GM23338 (cell line): ENCODE measurements at regions not wholly inside any gene's neighbourhood (a gene's known extent, or its start where the extent isn't known, plus 50 kb on each side); places are given as distances from the start of the nearest gene placed in this dataset.

ENCODE experiments used
- CREB1 ChIP-seq: fragments of 250-450 bp; sonication (Bioruptor Pico); IDR thresholded peaks from 2 replicates; pipeline ENCODE4 v1.5.0; 2020; ENCODE audit warnings: low read depth, mild to moderate bottlenecking, moderate library complexity
- CTCF ChIP-seq, 2 experiments: fragments of 200-600 bp in 1 of 2; sonication (generic) in 1 of 2; conservative IDR thresholded peaks; 2 replicates each; pipeline versions ENCODE4 v1.5.1 to v1.6.1; 2016 to 2017; ENCODE audit warnings: antibody characterized with exemption in 2 of 2, low read depth in 2 of 2, mild to moderate bottlenecking in 2 of 2, moderate library complexity in 1 of 2
- ETS1 ChIP-seq: IDR thresholded peaks from 2 replicates; pipeline ENCODE4 v1.6.1; 2016; ENCODE audit warnings: antibody characterized with exemption
- EZH2 ChIP-seq: fragments of 200-600 bp; sonication (generic); IDR thresholded peaks from one replicate; pipeline ENCODE4 v1.8.0; 2017; ENCODE audit warnings: antibody characterized with exemption, mild to moderate bottlenecking, low read depth; ENCODE audit not compliant: unreplicated experiment
- EZH2phosphoT487 ChIP-seq: fragments of 200-600 bp; sonication (generic); IDR thresholded peaks from one replicate; pipeline ENCODE4 v1.8.1; 2018; ENCODE audit warnings: antibody characterized with exemption; ENCODE audit not compliant: unreplicated experiment
- JUNB ChIP-seq: IDR thresholded peaks from one replicate; pipeline ENCODE4 v1.6.1; 2016; ENCODE audit warnings: antibody characterized with exemption; ENCODE audit not compliant: unreplicated experiment
- POLR2AphosphoS5 ChIP-seq: IDR thresholded peaks from 2 replicates; pipeline ENCODE4 v1.6.1; 2016; ENCODE audit warnings: antibody characterized with exemption, low read depth
- REST ChIP-seq: IDR thresholded peaks from one replicate; pipeline ENCODE4 v1.6.1; 2018; ENCODE audit warnings: antibody characterized with exemption; ENCODE audit not compliant: unreplicated experiment
- STAT1 ChIP-seq: IDR thresholded peaks from one replicate; pipeline ENCODE4 v1.6.1; 2016; ENCODE audit warnings: antibody characterized with exemption; ENCODE audit not compliant: unreplicated experiment
- ZNF114 ChIP-seq: fragments of 250-450 bp; sonication (Bioruptor Pico); IDR thresholded peaks from 2 replicates; pipeline ENCODE4 v1.5.0; 2020; ENCODE audit warnings: mild to moderate bottlenecking, moderate library complexity
- ZNF331 ChIP-seq: fragments of 250-450 bp; sonication (Bioruptor Pico); IDR thresholded peaks from 2 replicates; pipeline ENCODE4 v1.5.0; 2020; ENCODE audit warnings: low read depth, mild to moderate bottlenecking, moderate library complexity

GRCh38 chr18:70506511-70506910 lies 217.7 kb downstream of the SOCS6 start:
- TF ChIP-seq CTCF (conservative IDR thresholded peaks at IDR 0.05; ENCODE audit: low read depth in 2 of 2) = no peak
- no peak for TF ChIP-seq EZH2phosphoT487
- TF ChIP-seq ZNF114 (CRISPR knock-in tag) = no peak
- TF ChIP-seq POLR2AphosphoS5 = no peak
- no peak for TF ChIP-seq EZH2
- TF ChIP-seq REST = no peak
- TF ChIP-seq ZNF331 (CRISPR knock-in tag) = no peak
- no peak for TF ChIP-seq JUNB
- TF ChIP-seq ETS1 = no peak
- TF ChIP-seq CREB1 (CRISPR knock-in tag) = no peak
- no peak for TF ChIP-seq STAT1
